Ovary (tissue), 7 donors: ENCODE measurements at regions not wholly inside any gene's neighbourhood (a gene's known extent, or its start where the extent isn't known, plus 50 kb on each side); places are given as distances from the start of the nearest gene placed in this dataset.

ENCODE experiments used
- DNase-seq, 5 donors: peaks; one replicate each; pipeline ENCODE4 v3.0.0-alpha.2; 2019 to 2020
- H3K27ac ChIP-seq, 2 donors: fragments of 200-600 bp; one replicate each; pipeline versions ENCODE4 v1.5.1 to v1.8.0; 2019 to 2022
- H3K27me3 ChIP-seq: fragments of 200-600 bp; one replicate; pipeline ENCODE4 v1.8.0; 2022
- H3K36me3 ChIP-seq: fragments of 200-600 bp; sonication (generic); one replicate; pipeline ENCODE4 v1.5.1; 2019
- H3K4me1 ChIP-seq: one replicate; pipeline ENCODE4 v1.8.1; 2013; ENCODE audit warnings: mild to moderate bottlenecking, moderate library complexity; ENCODE audit not compliant: insufficient read depth
- H3K4me3 ChIP-seq: fragments of 200-600 bp; sonication (generic); one replicate; pipeline ENCODE4 v1.5.1; 2017
- H3K9me3 ChIP-seq, 2 donors: fragments of 200-600 bp in 1 of 2; sonication (generic) in 1 of 2; one replicate each; pipeline versions ENCODE4 v1.5.1 to v1.8.1; 2013 to 2019; ENCODE audit warnings: mild to moderate bottlenecking in 1 of 2, moderate library complexity in 1 of 2
- EP300 ChIP-seq: sonication (generic); formaldehyde crosslinking; IDR thresholded peaks from one replicate; pipeline ENCODE4 v1.6.1; 2017; ENCODE audit warnings: antibody characterized with exemption
- POLR2A ChIP-seq: fragments of 450-650 bp; IDR thresholded peaks from one replicate; pipeline ENCODE4 v1.6.1; 2017; ENCODE audit warnings: antibody characterized with exemption, mild to moderate bottlenecking, moderate library complexity
- WGBS, 3 donors: extraction: QIAGEN DNeasy Blood & Tissue Kit in 1 of 3; methylation state at CpG; one replicate each; pipeline versions ENCODE4 v1.1.5 to v1.1.7; 2013 to 2017; 5-methylcytosine and 5-hydroxymethylcytosine counted together
- intact Hi-C, 4 donors: fragments of 100-400 bp; cut with DNase I; formaldehyde crosslinking; loops; one replicate each; pipeline versions ENCODE4 v1.11.0 to v1.15.1; 2022 to 2023
- TF ChIP-seq, protein P1 (sequence below), 3 donors: fragments of 450-650 bp in 2 of 3; fragments of 200-600 bp in 1 of 3; IDR thresholded peaks; one replicate each; pipeline versions ENCODE4 v1.5.1 to v1.8.0; 2016 to 2022; ENCODE audit warnings: antibody characterized with exemption in 3 of 3, mild to moderate bottlenecking in 1 of 3
- donor health status: DM: no; HTN: no; CAD: no; lungs with moderate emphysema.
- donor health status: DM: no; HTN: no; CAD: no.
- donor health status: Bipolar disorder and iron deficiency.
- donor health status: DM: no; HTN: no; CAD: no.
- donor health status: DM: yes; HTN: yes; CAD: no.

GRCh38 chr16:9141813-9142212, 50.4 kb downstream of the HAPSTR1 start:
- intact Hi-C loops, result loop anchor here in 1 of 4 donors (10.0 kb wide), 1 partner anchor 1043 kb away; the partner anchor contains the start of gene GRIN2A
- DNase-seq, result no peak
- H3K27ac ChIP-seq, result no peak overlapping the region
- WGBS, 3 donors, result 91 to 94% (median 91%) methylated on average over 8 of the region's 8 CpGs
- no peaks in the 10 kb centered on the region for H3K36me3 ChIP-seq
- peaks cover 1% of the 10 kb centered on the region for H3K4me1 ChIP-seq
- H3K27me3 ChIP-seq, result no peaks in the 10 kb centered on the region
- TF ChIP-seq POLR2A, result no peak
- TF ChIP-seq, protein P1, sequence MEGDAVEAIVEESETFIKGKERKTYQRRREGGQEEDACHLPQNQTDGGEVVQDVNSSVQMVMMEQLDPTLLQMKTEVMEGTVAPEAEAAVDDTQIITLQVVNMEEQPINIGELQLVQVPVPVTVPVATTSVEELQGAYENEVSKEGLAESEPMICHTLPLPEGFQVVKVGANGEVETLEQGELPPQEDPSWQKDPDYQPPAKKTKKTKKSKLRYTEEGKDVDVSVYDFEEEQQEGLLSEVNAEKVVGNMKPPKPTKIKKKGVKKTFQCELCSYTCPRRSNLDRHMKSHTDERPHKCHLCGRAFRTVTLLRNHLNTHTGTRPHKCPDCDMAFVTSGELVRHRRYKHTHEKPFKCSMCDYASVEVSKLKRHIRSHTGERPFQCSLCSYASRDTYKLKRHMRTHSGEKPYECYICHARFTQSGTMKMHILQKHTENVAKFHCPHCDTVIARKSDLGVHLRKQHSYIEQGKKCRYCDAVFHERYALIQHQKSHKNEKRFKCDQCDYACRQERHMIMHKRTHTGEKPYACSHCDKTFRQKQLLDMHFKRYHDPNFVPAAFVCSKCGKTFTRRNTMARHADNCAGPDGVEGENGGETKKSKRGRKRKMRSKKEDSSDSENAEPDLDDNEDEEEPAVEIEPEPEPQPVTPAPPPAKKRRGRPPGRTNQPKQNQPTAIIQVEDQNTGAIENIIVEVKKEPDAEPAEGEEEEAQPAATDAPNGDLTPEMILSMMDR (IDR thresholded peaks at IDR 0.05), result no peak
- TF ChIP-seq EP300, result no peak
- no peak overlapping the region for H3K4me3 ChIP-seq
- no peaks in the 10 kb centered on the region for H3K9me3 ChIP-seq

DNA sequence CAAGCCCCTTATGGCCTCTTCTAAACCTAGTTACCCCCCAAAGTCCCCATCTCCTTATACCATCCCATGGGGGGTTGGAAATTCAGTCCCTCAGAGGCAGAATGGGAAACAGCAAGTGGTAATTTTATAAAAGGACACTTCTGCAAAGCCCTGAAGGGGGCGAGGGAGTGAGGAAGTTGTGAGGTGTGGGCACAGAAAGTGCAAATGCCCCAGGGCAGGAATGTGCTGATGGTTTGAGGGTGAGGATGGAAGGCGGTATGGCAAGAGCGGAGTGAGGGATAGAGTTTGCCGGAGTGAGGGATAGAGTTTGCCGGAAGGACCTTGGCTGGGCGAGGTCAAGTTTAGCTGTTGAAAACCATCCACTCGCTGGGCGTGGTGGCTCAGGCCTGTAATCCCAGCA, 52.7 kb downstream of the HAPSTR1 start:
- Histone ChIP-seq H3K4me3 (no peak overlapping the region), H3K27me3 (no peaks in the 10 kb centered on the region), H3K9me3 (no peaks in the 10 kb centered on the region), H3K4me1 (peaks cover 1% of the 10 kb centered on the region), H3K27ac (no peak overlapping the region), H3K36me3 (no peaks in the 10 kb centered on the region)
- no peak for DNase-seq
- intact Hi-C loops, result loop anchor here in 1 of 4 donors (10.0 kb wide), 1 partner anchor 1041 kb away; the partner anchor contains the start of gene GRIN2A
- WGBS, 3 donors, result 96 to 99% (median 98%) methylated on average over 8 of the region's 8 CpGs
- TF ChIP-seq, protein P1 (IDR thresholded peaks at IDR 0.05), result no peak
- TF ChIP-seq EP300 (no peak), POLR2A (no peak)

- H3K4me1 ChIP-seq, result no peaks in the 10 kb centered on the region
- H3K27me3 ChIP-seq, result no peaks in the 10 kb centered on the region
- TF ChIP-seq POLR2A (no peak), EP300 (no peak)
- TF ChIP-seq, protein P1 (IDR thresholded peaks at IDR 0.05), result no peak
- no peak for DNase-seq
- intact Hi-C loops, result loop anchor here in 1 of 4 donors (10.0 kb wide), 1 partner anchor 1036 kb away; the partner anchor contains the start of gene GRIN2A
- no peaks in the 10 kb centered on the region for H3K9me3 ChIP-seq
- no peak overlapping the region for H3K27ac ChIP-seq
- no peaks in the 10 kb centered on the region for H3K36me3 ChIP-seq
- H3K4me3 ChIP-seq, result no peak overlapping the region
- WGBS, 3 donors, result 63 to 68% (median 65%) methylated on average over 9 of the region's 9 CpGs
Observed at GRCh38 chr16:9148374-9149015, 57.1 kb downstream of the HAPSTR1 start.

- TF ChIP-seq, protein P1 (IDR thresholded peaks at IDR 0.05), result no peak
- TF ChIP-seq EP300 (no peak), POLR2A (no peak)
- H3K4me1 ChIP-seq, result no peaks in the 10 kb centered on the region
- no peak for DNase-seq
- intact Hi-C loops, result no loop called here
- 53 to 77% (median 63%) methylated on average over 5 of the region's 5 CpGs for WGBS, 3 donors
- no peaks in the 10 kb centered on the region for H3K27me3 ChIP-seq
- no peaks in the 10 kb centered on the region for H3K9me3 ChIP-seq
- no peaks in the 10 kb centered on the region for H3K36me3 ChIP-seq
- no peak overlapping the region for H3K27ac ChIP-seq
- H3K4me3 ChIP-seq, result no peak overlapping the region
Observed at GRCh38 chr16:9151074-9151473, 59.6 kb downstream of the HAPSTR1 start.
